ENCODE measurements at regions not wholly inside any gene's neighbourhood (a gene's known extent, or its start where the extent isn't known, plus 50 kb on each side); places are given as distances from the start of the nearest gene placed in this dataset.
A peak's percentile ranks its signal among the peaks of the same experiment; 100 is the strongest.

- no peaks in the 10 kb centered on the region for H3K79me2 ChIP-seq (ENCODE audit: control insufficient read depth, insufficient read depth, low read length, unreplicated experiment)
- no peaks in the 10 kb centered on the region for H3K36me3 ChIP-seq (ENCODE audit: insufficient read depth, low read length)
- H3K4me1 ChIP-seq (ENCODE audit: control insufficient read depth, insufficient read depth, low read length, unreplicated experiment), result peaks cover 15% of the 10 kb centered on the region
- no peaks in the 10 kb centered on the region for H3K27me3 ChIP-seq (ENCODE audit: insufficient read depth, low read length)
- peak overlapping the region; percentile 5 for H2AFZ ChIP-seq (ENCODE audit: low read length, unreplicated experiment)
- no peak overlapping the region for H3K27ac ChIP-seq (ENCODE audit: low read depth, low read length)
- H3K4me3 ChIP-seq (ENCODE audit: low read depth, low read length), result no peak overlapping the region
Observed at GRCh38 chr6:85383042-85383441, 66.8 kb upstream of the NT5E start.

- Histone ChIP-seq H2AFZ (ENCODE audit: low read length, unreplicated experiment) (no peak overlapping the region), H3K36me3 (ENCODE audit: insufficient read depth, low read length) (no peaks in the 10 kb centered on the region), H3K4me1 (ENCODE audit: control insufficient read depth, insufficient read depth, low read length, unreplicated experiment) (peaks cover 15% of the 10 kb centered on the region), H3K79me2 (ENCODE audit: control insufficient read depth, insufficient read depth, low read length, unreplicated experiment) (no peaks in the 10 kb centered on the region), H3K27ac (ENCODE audit: low read depth, low read length) (no peak overlapping the region), H3K27me3 (ENCODE audit: insufficient read depth, low read length) (no peaks in the 10 kb centered on the region), H3K4me3 (ENCODE audit: low read depth, low read length) (no peak overlapping the region)
Observed at GRCh38 chr6:85382541-85382940, 67.3 kb upstream of the NT5E start.

GRCh38 chr6:85372915-85373270 lies 77.0 kb upstream of the NT5E start:
- Histone ChIP-seq H2AFZ (ENCODE audit: low read length, unreplicated experiment) (peak overlapping the region; percentile 51), H3K4me3 (ENCODE audit: low read depth, low read length) (no peak overlapping the region), H3K27ac (ENCODE audit: low read depth, low read length) (no peak overlapping the region), H3K4me1 (ENCODE audit: control insufficient read depth, insufficient read depth, low read length, unreplicated experiment) (no peaks in the 10 kb centered on the region), H3K36me3 (ENCODE audit: insufficient read depth, low read length) (no peaks in the 10 kb centered on the region), H3K79me2 (ENCODE audit: control insufficient read depth, insufficient read depth, low read length, unreplicated experiment) (no peaks in the 10 kb centered on the region), H3K27me3 (ENCODE audit: insufficient read depth, low read length) (no peaks in the 10 kb centered on the region)

- Histone ChIP-seq H3K79me2 (ENCODE audit: control insufficient read depth, insufficient read depth, low read length, unreplicated experiment) (no peaks in the 10 kb centered on the region), H3K4me1 (ENCODE audit: control insufficient read depth, insufficient read depth, low read length, unreplicated experiment) (no peaks in the 10 kb centered on the region), H3K27ac (ENCODE audit: low read depth, low read length) (no peak overlapping the region), H3K27me3 (ENCODE audit: insufficient read depth, low read length) (no peaks in the 10 kb centered on the region), H3K4me3 (ENCODE audit: low read depth, low read length) (no peak overlapping the region), H2AFZ (ENCODE audit: low read length, unreplicated experiment) (peak overlapping the region; percentile 51), H3K36me3 (ENCODE audit: insufficient read depth, low read length) (no peaks in the 10 kb centered on the region)
Observed at GRCh38 chr6:85372188-85372914, 77.5 kb upstream of the NT5E start.

- H3K36me3 ChIP-seq (ENCODE audit: insufficient read depth, low read length), result no peaks in the 10 kb centered on the region
- H2AFZ ChIP-seq (ENCODE audit: low read length, unreplicated experiment), result no peak overlapping the region
- no peak overlapping the region for H3K4me3 ChIP-seq (ENCODE audit: low read depth, low read length)
- H3K4me1 ChIP-seq (ENCODE audit: control insufficient read depth, insufficient read depth, low read length, unreplicated experiment), result peaks cover 6% of the 10 kb centered on the region
- no peaks in the 10 kb centered on the region for H3K79me2 ChIP-seq (ENCODE audit: control insufficient read depth, insufficient read depth, low read length, unreplicated experiment)
- no peaks in the 10 kb centered on the region for H3K27me3 ChIP-seq (ENCODE audit: insufficient read depth, low read length)
- no peak overlapping the region for H3K27ac ChIP-seq (ENCODE audit: low read depth, low read length)
Observed at GRCh38 chr6:85368631-85369030, 81.3 kb upstream of the NT5E start.

- H3K27me3 ChIP-seq (ENCODE audit: insufficient read depth, low read length), result no peaks in the 10 kb centered on the region
- H3K4me3 ChIP-seq (ENCODE audit: low read depth, low read length), result peak overlapping the region; percentile 27; the same call in 1 of the 2 replicates
- peak overlapping the region; percentile 64 for H3K27ac ChIP-seq (ENCODE audit: low read depth, low read length)
- H3K4me1 ChIP-seq (ENCODE audit: control insufficient read depth, insufficient read depth, low read length, unreplicated experiment), result peaks cover 42% of the 10 kb centered on the region
- H3K36me3 ChIP-seq (ENCODE audit: insufficient read depth, low read length), result no peaks in the 10 kb centered on the region
- H3K79me2 ChIP-seq (ENCODE audit: control insufficient read depth, insufficient read depth, low read length, unreplicated experiment), result no peaks in the 10 kb centered on the region
- peak overlapping the region; percentile 74 for H2AFZ ChIP-seq (ENCODE audit: low read length, unreplicated experiment)
Observed at GRCh38 chr6:85364344-85364743, 85.5 kb upstream of the NT5E start.

GRCh38 chr6:85363870-85364269 lies 86.0 kb upstream of the NT5E start:
- H3K27ac ChIP-seq (ENCODE audit: low read depth, low read length), result peak overlapping the region; percentile 64
- H3K79me2 ChIP-seq (ENCODE audit: control insufficient read depth, insufficient read depth, low read length, unreplicated experiment), result no peaks in the 10 kb centered on the region
- H3K36me3 ChIP-seq (ENCODE audit: insufficient read depth, low read length), result no peaks in the 10 kb centered on the region
- no peaks in the 10 kb centered on the region for H3K27me3 ChIP-seq (ENCODE audit: insufficient read depth, low read length)
- H3K4me1 ChIP-seq (ENCODE audit: control insufficient read depth, insufficient read depth, low read length, unreplicated experiment), result peaks cover 44% of the 10 kb centered on the region
- H3K4me3 ChIP-seq (ENCODE audit: low read depth, low read length), result peak overlapping the region; percentile 27; the same call in 1 of the 2 replicates
- peak overlapping the region; percentile 74 for H2AFZ ChIP-seq (ENCODE audit: low read length, unreplicated experiment)

GRCh38 chr6:85362652-85363310 lies 87.1 kb upstream of the NT5E start:
- H3K27ac ChIP-seq (ENCODE audit: low read depth, low read length), result peak overlapping the region; percentile 98
- peak overlapping the region; percentile 47 for H2AFZ ChIP-seq (ENCODE audit: low read length, unreplicated experiment)
- no peak overlapping the region; the same call in 1 of the 2 replicates for H3K4me3 ChIP-seq (ENCODE audit: low read depth, low read length)
- peaks cover 46% of the 10 kb centered on the region for H3K4me1 ChIP-seq (ENCODE audit: control insufficient read depth, insufficient read depth, low read length, unreplicated experiment)
- H3K36me3 ChIP-seq (ENCODE audit: insufficient read depth, low read length), result no peaks in the 10 kb centered on the region
- H3K27me3 ChIP-seq (ENCODE audit: insufficient read depth, low read length), result no peaks in the 10 kb centered on the region
- no peaks in the 10 kb centered on the region for H3K79me2 ChIP-seq (ENCODE audit: control insufficient read depth, insufficient read depth, low read length, unreplicated experiment)

- Histone ChIP-seq H3K27me3 (ENCODE audit: insufficient read depth, low read length) (no peaks in the 10 kb centered on the region), H3K4me3 (ENCODE audit: low read depth, low read length) (peak overlapping the region; percentile 18; the same call in 1 of the 2 replicates), H3K4me1 (ENCODE audit: control insufficient read depth, insufficient read depth, low read length, unreplicated experiment) (peaks cover 48% of the 10 kb centered on the region), H3K79me2 (ENCODE audit: control insufficient read depth, insufficient read depth, low read length, unreplicated experiment) (no peaks in the 10 kb centered on the region), H2AFZ (ENCODE audit: low read length, unreplicated experiment) (peak overlapping the region; percentile 89), H3K36me3 (ENCODE audit: insufficient read depth, low read length) (no peaks in the 10 kb centered on the region), H3K27ac (ENCODE audit: low read depth, low read length) (peak overlapping the region; percentile 98)
Observed at GRCh38 chr6:85361643-85362014, 88.3 kb upstream of the NT5E start.

GRCh38 chr6:85360794-85361642 lies 88.9 kb upstream of the NT5E start:
- no peaks in the 10 kb centered on the region for H3K27me3 ChIP-seq (ENCODE audit: insufficient read depth, low read length)
- H2AFZ ChIP-seq (ENCODE audit: low read length, unreplicated experiment), result peak overlapping the region; percentile 89
- peaks cover 51% of the 10 kb centered on the region for H3K4me1 ChIP-seq (ENCODE audit: control insufficient read depth, insufficient read depth, low read length, unreplicated experiment)
- peak overlapping the region; percentile 18; the same call in 1 of the 2 replicates for H3K4me3 ChIP-seq (ENCODE audit: low read depth, low read length)
- H3K36me3 ChIP-seq (ENCODE audit: insufficient read depth, low read length), result no peaks in the 10 kb centered on the region
- H3K79me2 ChIP-seq (ENCODE audit: control insufficient read depth, insufficient read depth, low read length, unreplicated experiment), result no peaks in the 10 kb centered on the region
- peak overlapping the region; percentile 98 for H3K27ac ChIP-seq (ENCODE audit: low read depth, low read length)

Measured in ACC112 (cell line).